Pancreas (tissue), 10 donors: ENCODE measurements at regions not wholly inside any gene's neighbourhood (a gene's known extent, or its start where the extent isn't known, plus 50 kb on each side); places are given as distances from the start of the nearest gene placed in this dataset.

Experiments
- ATAC-seq, 4 donors: fragments of 200-7000 bp; cut with Tn5 transposase; one replicate each; pipeline versions ENCODE4 v1.8.0 to v1.9.1; 2020; ENCODE audit warnings: mild to moderate bottlenecking in 4 of 4, moderate library complexity in 4 of 4
- DNase-seq, 6 donors: peaks; one replicate each; pipeline ENCODE4 v3.0.0-alpha.2; 2020
- FAIRE-seq: peaks from 2 replicates; lab custom pipeline; 2012; peaks lifted over from hg19 to GRCh38; lab: Jason Lieb, UNC
- H3K27ac ChIP-seq, 4 donors: fragments of 200-600 bp; sonication (generic); 1 replicate in 3 of 4; 2 replicates in 1 of 4; pipeline versions ENCODE4 v1.5.0 to v1.8.0; 2020
- H3K27me3 ChIP-seq, 4 donors: fragments of 200-600 bp; one replicate each; pipeline ENCODE4 v1.8.0; 2021
- H3K36me3 ChIP-seq, 3 donors: fragments of 200-600 bp; sonication (generic) in 1 of 3; one replicate each; pipeline versions ENCODE4 v1.5.0 to v1.8.0; 2020 to 2021
- H3K4me1 ChIP-seq, 3 donors: fragments of 200-600 bp; one replicate each; pipeline ENCODE4 v1.8.0; 2021
- H3K4me3 ChIP-seq, 4 donors: fragments of 200-600 bp; sonication (generic) in 2 of 4; one replicate each; pipeline versions ENCODE4 v1.5.0 to v1.8.0; 2020 to 2021
- H3K9me3 ChIP-seq, 4 donors: fragments of 200-600 bp; one replicate each; pipeline ENCODE4 v1.8.0; 2021
- CTCF ChIP-seq, 4 donors: fragments of 200-600 bp; sonication (generic) in 3 of 4; IDR thresholded peaks; one replicate each; pipeline versions ENCODE4 v1.5.0 to v1.8.0; 2021; ENCODE audit warnings: antibody characterized with exemption in 4 of 4
- WGBS, 2 donors: extraction: QIAGEN DNeasy Blood & Tissue Kit; methylation state at CpG; one replicate each; pipeline ENCODE4 v1.1.7; 2013; 5-methylcytosine and 5-hydroxymethylcytosine counted together
- intact Hi-C, 3 donors: fragments of 100-400 bp; cut with DNase I; formaldehyde crosslinking; loops; one replicate each; pipeline versions ENCODE4 v1.11.1 to v1.14.2; 2022
- donor health status: healthy with polysubstance abuse.
- donor health status: DM: no; HTN: no; CAD: no; lungs with moderate emphysema.
- donor health status: DM: no; HTN: no; CAD: no.
- donor health status: control.
- donor health status: control.
- donor health status: Bipolar disorder and iron deficiency.
- donor health status: DM: yes; HTN: yes; CAD: no.
- donor health status: DM: no; HTN: no; CAD: no.
- donor health status: DM: no; HTN: no; CAD: no.
- donor health status: DM: yes; HTN: yes; CAD: no.

GRCh38 chr12:13635709-13636108 lies 345.7 kb downstream of the GRIN2B start:
- H3K4me1 ChIP-seq: no peaks in the 10 kb centered on the region
- H3K27me3 ChIP-seq: no peaks in the 10 kb centered on the region
- H3K4me3 ChIP-seq: no peak overlapping the region
- WGBS, 2 donors: 37 to 59% methylated on average over 2 of the region's 2 CpGs
- no peaks in the 10 kb centered on the region for H3K36me3 ChIP-seq
- DNase-seq (no peak), FAIRE-seq (no peak), ATAC-seq (no peak)
- intact Hi-C loops: no loop called here
- H3K27ac ChIP-seq: no peak overlapping the region
- TF ChIP-seq CTCF (IDR thresholded peaks at IDR 0.05): no peak
- H3K9me3 ChIP-seq: no peaks in the 10 kb centered on the region

- DNase-seq (no peak), ATAC-seq (no peak), FAIRE-seq (no peak)
- Histone ChIP-seq H3K27me3 (no peaks in the 10 kb centered on the region), H3K4me3 (no peak overlapping the region), H3K27ac (no peak overlapping the region), H3K36me3 (no peaks in the 10 kb centered on the region), H3K4me1 (no peaks in the 10 kb centered on the region), H3K9me3 (no peaks in the 10 kb centered on the region)
- intact Hi-C loops: no loop called here
- TF ChIP-seq CTCF (IDR thresholded peaks at IDR 0.05): no peak
- WGBS, 2 donors: 75 to 76% methylated on average over 2 of the region's 2 CpGs
These were observed 349.5 kb downstream of the GRIN2B start for GRCh38 chr12:13631873-13632272.

- no peak for ATAC-seq
- WGBS, 2 donors: 57 to 64% methylated on average over 3 of the region's 3 CpGs
- TF ChIP-seq CTCF (IDR thresholded peaks at IDR 0.05): no peak
- FAIRE-seq: no peak
- H3K27me3 ChIP-seq: no peaks in the 10 kb centered on the region
- H3K4me3 ChIP-seq: no peak overlapping the region
- H3K9me3 ChIP-seq: no peaks in the 10 kb centered on the region
- no peak for DNase-seq
- no peaks in the 10 kb centered on the region for H3K4me1 ChIP-seq
- no peak overlapping the region for H3K27ac ChIP-seq
- intact Hi-C loops: no loop called here
- no peaks in the 10 kb centered on the region for H3K36me3 ChIP-seq
These were observed 351.0 kb downstream of the GRIN2B start for GRCh38 chr12:13630354-13630753.

- DNase-seq (no peak), FAIRE-seq (no peak), ATAC-seq (no peak)
- Histone ChIP-seq H3K9me3 (no peaks in the 10 kb centered on the region), H3K27ac (no peak overlapping the region), H3K4me3 (no peak overlapping the region), H3K27me3 (no peaks in the 10 kb centered on the region), H3K36me3 (no peaks in the 10 kb centered on the region), H3K4me1 (no peaks in the 10 kb centered on the region)
- intact Hi-C loops: no loop called here
- 79 to 83% methylated on average over 1 of the region's 1 CpG for WGBS, 2 donors
- TF ChIP-seq CTCF (IDR thresholded peaks at IDR 0.05): no peak
These were observed 353.3 kb downstream of the GRIN2B start for GRCh38 chr12:13628067-13628466.

- Histone ChIP-seq H3K27ac (no peak overlapping the region), H3K9me3 (no peaks in the 10 kb centered on the region), H3K4me1 (no peaks in the 10 kb centered on the region), H3K36me3 (no peaks in the 10 kb centered on the region), H3K27me3 (no peaks in the 10 kb centered on the region), H3K4me3 (no peak overlapping the region)
- intact Hi-C loops: no loop called here
- DNase-seq (no peak), ATAC-seq (no peak), FAIRE-seq (no peak)
- TF ChIP-seq CTCF (IDR thresholded peaks at IDR 0.05): no peak
- 50 to 73% methylated on average over 3 of the region's 3 CpGs for WGBS, 2 donors
These were observed 353.9 kb downstream of the GRIN2B start for GRCh38 chr12:13627536-13627935.
